ENCODE measurements at regions not wholly inside any gene's neighbourhood (a gene's known extent, or its start where the extent isn't known, plus 50 kb on each side); places are given as distances from the start of the nearest gene placed in this dataset.

GRCh38 chr4:169849456-169849855 is 91.7 kb upstream of the HPF1 start:
- no peak overlapping the region for H3K4me2 ChIP-seq (ENCODE audit: low read length)
- no peak overlapping the region for H3K4me3 ChIP-seq (ENCODE audit: low read depth, low read length, poor library complexity, severe bottlenecking)
- ChIA-PET POLR2A (interaction anchor here (1.2 to 1.6 kb wide), 2 partner anchors 9 to 13 kb away, joined by 4 to 5 read pairs; no protein-coding TSS in a partner anchor), CTCF (ENCODE audit: unreplicated experiment) (no interaction called here)
- intact Hi-C loops (cut with micrococcal nuclease; ENCODE audit: unreplicated experiment) = no loop called here
- H3K79me2 ChIP-seq (ENCODE audit: insufficient read depth, low read depth, low read length) = no peaks in the 10 kb centered on the region
- no peaks in the 10 kb centered on the region for H3K9me2 ChIP-seq (ENCODE audit: insufficient read depth, low read length)
- H3K9me3 ChIP-seq (ENCODE audit: low read length) = no peaks in the 10 kb centered on the region
- H3K36me3 ChIP-seq (ENCODE audit: insufficient read depth, low read length) = no peaks in the 10 kb centered on the region
- no peak overlapping the region for H3K27ac ChIP-seq (ENCODE audit: low read depth, low read length, poor library complexity, severe bottlenecking)
- no TSS peak for BruUV-seq (replicated peaks)
- TF ChIP-seq, protein P1, sequence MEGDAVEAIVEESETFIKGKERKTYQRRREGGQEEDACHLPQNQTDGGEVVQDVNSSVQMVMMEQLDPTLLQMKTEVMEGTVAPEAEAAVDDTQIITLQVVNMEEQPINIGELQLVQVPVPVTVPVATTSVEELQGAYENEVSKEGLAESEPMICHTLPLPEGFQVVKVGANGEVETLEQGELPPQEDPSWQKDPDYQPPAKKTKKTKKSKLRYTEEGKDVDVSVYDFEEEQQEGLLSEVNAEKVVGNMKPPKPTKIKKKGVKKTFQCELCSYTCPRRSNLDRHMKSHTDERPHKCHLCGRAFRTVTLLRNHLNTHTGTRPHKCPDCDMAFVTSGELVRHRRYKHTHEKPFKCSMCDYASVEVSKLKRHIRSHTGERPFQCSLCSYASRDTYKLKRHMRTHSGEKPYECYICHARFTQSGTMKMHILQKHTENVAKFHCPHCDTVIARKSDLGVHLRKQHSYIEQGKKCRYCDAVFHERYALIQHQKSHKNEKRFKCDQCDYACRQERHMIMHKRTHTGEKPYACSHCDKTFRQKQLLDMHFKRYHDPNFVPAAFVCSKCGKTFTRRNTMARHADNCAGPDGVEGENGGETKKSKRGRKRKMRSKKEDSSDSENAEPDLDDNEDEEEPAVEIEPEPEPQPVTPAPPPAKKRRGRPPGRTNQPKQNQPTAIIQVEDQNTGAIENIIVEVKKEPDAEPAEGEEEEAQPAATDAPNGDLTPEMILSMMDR (conservative IDR thresholded peaks at IDR 0.05; ENCODE audit: low read length) = no peak
- no peak for TF ChIP-seq EZH2phosphoT487 (IDR thresholded peaks at IDR 0.05; ENCODE audit: borderline replicate concordance, low read depth, low read length)
- no peaks in the 10 kb centered on the region for H4K20me1 ChIP-seq (ENCODE audit: insufficient read depth, low read length)
- no peaks in the 10 kb centered on the region for H3K4me1 ChIP-seq (ENCODE audit: insufficient read depth, low read length, poor library complexity, severe bottlenecking)
- no peak for DNase-seq (ENCODE audit: low spot score)
- no peak overlapping the region for H2AFZ ChIP-seq (ENCODE audit: low read length)

GRCh38 chr4:169848018-169848417 is 90.3 kb upstream of the HPF1 start:
- CTCF ChIA-PET (ENCODE audit: unreplicated experiment) = no interaction called here
- Histone ChIP-seq H3K9me2 (ENCODE audit: insufficient read depth, low read length) (no peaks in the 10 kb centered on the region), H3K79me2 (ENCODE audit: insufficient read depth, low read depth, low read length) (no peaks in the 10 kb centered on the region), H3K36me3 (ENCODE audit: insufficient read depth, low read length) (no peaks in the 10 kb centered on the region), H3K27ac (ENCODE audit: low read depth, low read length, poor library complexity, severe bottlenecking) (no peak overlapping the region), H3K4me3 (ENCODE audit: low read depth, low read length, poor library complexity, severe bottlenecking) (no peak overlapping the region), H4K20me1 (ENCODE audit: insufficient read depth, low read length) (no peaks in the 10 kb centered on the region), H3K4me1 (ENCODE audit: insufficient read depth, low read length, poor library complexity, severe bottlenecking) (no peaks in the 10 kb centered on the region), H2AFZ (ENCODE audit: low read length) (no peak overlapping the region), H3K4me2 (ENCODE audit: low read length) (no peak overlapping the region), H3K9me3 (ENCODE audit: low read length) (no peaks in the 10 kb centered on the region)
- intact Hi-C loops (cut with micrococcal nuclease; ENCODE audit: unreplicated experiment) = no loop called here
- TF ChIP-seq, protein P1 (conservative IDR thresholded peaks at IDR 0.05; ENCODE audit: low read length) = no peak
- no peak for TF ChIP-seq EZH2phosphoT487 (IDR thresholded peaks at IDR 0.05; ENCODE audit: borderline replicate concordance, low read depth, low read length)
- POLR2A ChIA-PET = interaction anchor here (0.7 kb wide), 1 partner anchor 593 kb away, joined by 4 read pairs; no protein-coding TSS in a partner anchor
- no peak for DNase-seq (ENCODE audit: low spot score)
- no TSS peak for BruUV-seq (replicated peaks)

DNA sequence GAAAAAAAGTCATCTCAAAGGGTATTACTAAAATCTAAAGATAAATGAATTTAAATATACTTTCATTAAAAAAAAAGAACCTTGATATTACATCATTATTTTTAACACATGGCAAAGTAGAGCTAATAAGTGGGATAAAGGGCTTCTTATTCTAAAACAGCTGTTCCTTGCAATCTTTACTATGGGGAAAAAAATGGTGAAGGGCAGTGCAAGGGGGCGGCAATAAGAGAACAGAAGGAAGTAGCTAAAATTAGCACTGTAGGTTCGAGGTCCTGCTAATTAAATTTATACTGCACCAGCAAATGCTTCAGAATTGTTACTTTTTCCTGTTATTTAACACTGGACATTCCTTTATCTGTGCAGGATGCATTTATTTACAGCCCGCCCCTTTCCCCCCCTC is 89.4 kb upstream of the HPF1 start:
- no peaks in the 10 kb centered on the region for H3K36me3 ChIP-seq (ENCODE audit: insufficient read depth, low read length)
- H3K4me3 ChIP-seq (ENCODE audit: low read depth, low read length, poor library complexity, severe bottlenecking) = no peak overlapping the region
- no peaks in the 10 kb centered on the region for H3K79me2 ChIP-seq (ENCODE audit: insufficient read depth, low read depth, low read length)
- no peaks in the 10 kb centered on the region for H3K9me3 ChIP-seq (ENCODE audit: low read length)
- H3K9me2 ChIP-seq (ENCODE audit: insufficient read depth, low read length) = no peaks in the 10 kb centered on the region
- no peak for DNase-seq (ENCODE audit: low spot score)
- ChIA-PET POLR2A (interaction anchor here (0.7 kb wide), 1 partner anchor 594 kb away, joined by 4 read pairs; no protein-coding TSS in a partner anchor), CTCF (ENCODE audit: unreplicated experiment) (no interaction called here)
- no peak overlapping the region for H3K27ac ChIP-seq (ENCODE audit: low read depth, low read length, poor library complexity, severe bottlenecking)
- no peaks in the 10 kb centered on the region for H4K20me1 ChIP-seq (ENCODE audit: insufficient read depth, low read length)
- TF ChIP-seq EZH2phosphoT487 (IDR thresholded peaks at IDR 0.05; ENCODE audit: borderline replicate concordance, low read depth, low read length) = no peak
- TF ChIP-seq, protein P1 (conservative IDR thresholded peaks at IDR 0.05; ENCODE audit: low read length) = no peak
- intact Hi-C loops (cut with micrococcal nuclease; ENCODE audit: unreplicated experiment) = no loop called here
- H2AFZ ChIP-seq (ENCODE audit: low read length) = no peak overlapping the region
- no peaks in the 10 kb centered on the region for H3K4me1 ChIP-seq (ENCODE audit: insufficient read depth, low read length, poor library complexity, severe bottlenecking)
- BruUV-seq (replicated peaks) = no TSS peak
- no peak overlapping the region for H3K4me2 ChIP-seq (ENCODE audit: low read length)

All from OCI-LY7 (cell line).